ENCODE measurements at regions not wholly inside any gene's neighbourhood (a gene's known extent, or its start where the extent isn't known, plus 50 kb on each side); places are given as distances from the start of the nearest gene placed in this dataset.

DNA sequence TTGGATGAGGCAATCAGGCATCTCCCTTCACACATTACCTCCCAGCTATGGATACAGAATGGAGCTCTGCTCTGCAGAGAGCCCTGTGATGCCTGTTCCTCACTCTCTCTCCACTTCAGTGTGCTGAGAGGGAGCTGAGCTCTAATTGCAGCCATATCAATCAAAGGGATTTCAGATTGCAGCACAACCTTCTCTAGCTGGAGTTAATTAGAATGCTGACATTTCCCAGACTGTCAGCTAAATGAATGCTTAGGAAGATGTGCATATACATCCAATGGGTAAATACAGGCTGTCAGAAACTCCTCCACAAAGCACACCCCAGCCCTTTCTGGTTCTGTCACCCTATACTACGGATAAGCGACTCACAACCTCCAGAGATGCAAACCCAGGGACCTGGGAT is 402.6 kb downstream of the EIPR1 start:
- no peak for DNase-seq

DNA sequence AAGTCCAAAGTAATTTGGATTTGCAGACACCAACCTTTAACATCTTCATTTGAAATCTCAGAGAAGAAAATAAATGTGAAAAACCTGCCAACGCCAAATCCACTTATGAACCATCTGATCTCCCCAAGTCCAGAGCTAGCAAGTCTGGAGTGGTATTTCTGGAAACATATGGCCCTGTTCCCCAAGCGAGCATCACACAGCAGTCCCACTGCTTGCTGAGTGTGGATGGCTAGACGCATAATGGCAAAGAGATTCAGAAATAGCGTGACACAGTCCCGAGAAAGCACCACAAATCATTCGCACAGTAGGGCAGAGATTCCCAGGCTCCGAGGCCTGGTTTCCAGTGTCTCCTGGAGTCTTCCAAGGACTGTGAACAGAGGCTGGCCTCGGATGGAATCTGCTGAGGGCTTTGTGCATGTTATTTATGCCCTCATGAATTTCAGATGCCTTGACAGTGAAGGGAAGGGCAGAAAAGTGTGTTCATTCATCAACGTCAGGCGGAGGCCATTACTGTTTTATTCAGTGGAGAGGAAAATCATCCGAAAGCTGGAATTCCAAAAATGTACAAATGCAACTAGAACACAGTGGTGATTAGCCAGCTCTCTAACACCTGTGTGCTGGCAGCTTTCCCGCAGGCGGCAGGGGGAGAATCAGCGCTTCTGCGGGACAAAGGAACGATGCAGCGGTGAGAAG is 417.0 kb downstream of the EIPR1 start:
- no peak for DNase-seq

DNA sequence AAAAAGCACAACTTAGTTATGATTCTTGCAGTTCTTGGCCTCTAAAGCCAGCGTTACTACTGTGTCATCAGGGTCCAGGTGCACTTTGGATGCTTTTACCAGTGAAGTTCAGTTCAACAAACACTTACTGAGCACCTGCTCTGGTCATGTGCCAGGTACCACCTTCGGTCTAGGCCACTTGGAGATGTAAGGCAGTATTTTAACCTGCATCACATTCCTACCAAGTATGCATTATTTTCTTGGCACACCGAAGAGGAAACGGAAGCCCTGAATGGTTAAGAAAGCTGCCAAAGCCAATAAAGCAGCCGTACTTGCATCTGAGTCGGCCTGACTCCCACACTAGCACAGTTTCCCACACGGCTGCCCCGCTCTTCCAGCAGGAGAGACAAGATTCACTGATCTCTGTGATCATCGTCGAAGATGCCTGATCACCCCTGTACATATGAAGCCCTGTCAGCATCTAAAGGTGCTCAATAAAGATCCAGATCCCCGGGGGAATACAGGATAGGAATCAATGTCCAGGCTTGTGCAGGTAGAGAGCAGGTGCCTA is 427.1 kb downstream of the EIPR1 start:
- no peak for DNase-seq

DNA sequence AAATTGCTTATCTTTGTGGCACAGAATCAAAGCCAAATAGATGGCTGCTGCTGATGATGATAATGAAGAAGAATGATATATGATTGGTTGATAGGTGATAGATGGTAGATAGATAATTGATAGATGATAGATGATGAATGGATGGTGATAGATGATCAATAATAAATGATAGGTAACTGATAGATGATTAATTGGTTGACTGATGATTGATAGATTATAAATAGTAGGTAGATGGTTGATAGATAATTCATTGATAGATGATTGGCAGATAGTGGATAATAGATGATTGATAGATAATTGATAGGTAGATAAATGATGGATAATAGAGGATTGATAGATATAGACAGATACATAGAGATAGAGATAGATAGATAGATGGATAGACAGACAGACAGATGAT is 430.2 kb downstream of the EIPR1 start:
- DNase-seq: no peak

DNA sequence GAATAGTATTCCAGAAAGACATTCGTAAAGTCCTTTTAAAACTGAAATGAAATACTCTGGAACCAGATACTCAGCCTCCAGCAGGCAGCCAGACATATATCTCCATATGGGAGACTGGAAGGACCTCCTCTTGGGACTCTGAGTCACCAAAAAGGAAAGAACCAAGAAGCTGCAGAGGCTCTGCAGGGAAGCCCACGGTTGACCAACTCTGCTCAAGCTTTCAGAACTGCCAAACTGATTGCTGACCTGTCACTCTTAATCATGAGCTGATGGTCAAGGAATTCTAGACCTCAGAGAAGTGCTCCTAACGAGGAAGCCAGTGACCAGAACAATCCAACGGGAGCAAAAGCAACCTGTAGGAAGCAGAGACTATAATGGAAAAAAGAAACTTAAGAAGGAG is 434.7 kb downstream of the EIPR1 start:
- no peak for DNase-seq

DNA sequence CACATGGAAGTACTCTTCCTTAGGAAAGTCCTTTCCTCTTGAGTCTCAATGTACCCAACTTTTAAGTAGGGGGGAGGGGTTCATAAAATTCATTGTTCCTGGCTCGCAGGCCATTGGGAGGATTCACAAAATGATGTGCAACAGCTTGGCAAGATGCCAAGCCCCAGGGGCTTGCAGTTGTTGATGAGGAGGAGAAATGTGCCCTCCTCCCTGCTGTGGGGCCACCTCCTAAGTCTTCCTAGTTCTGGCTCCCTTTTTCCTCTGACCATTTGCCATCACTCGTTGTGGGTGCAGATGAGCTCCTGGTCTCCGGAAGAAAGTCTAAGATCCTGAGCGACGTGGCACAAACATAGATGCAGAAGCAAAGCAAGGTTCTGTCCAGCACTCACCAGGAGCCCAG is 435.4 kb downstream of the EIPR1 start:
- no peak for DNase-seq

DNA sequence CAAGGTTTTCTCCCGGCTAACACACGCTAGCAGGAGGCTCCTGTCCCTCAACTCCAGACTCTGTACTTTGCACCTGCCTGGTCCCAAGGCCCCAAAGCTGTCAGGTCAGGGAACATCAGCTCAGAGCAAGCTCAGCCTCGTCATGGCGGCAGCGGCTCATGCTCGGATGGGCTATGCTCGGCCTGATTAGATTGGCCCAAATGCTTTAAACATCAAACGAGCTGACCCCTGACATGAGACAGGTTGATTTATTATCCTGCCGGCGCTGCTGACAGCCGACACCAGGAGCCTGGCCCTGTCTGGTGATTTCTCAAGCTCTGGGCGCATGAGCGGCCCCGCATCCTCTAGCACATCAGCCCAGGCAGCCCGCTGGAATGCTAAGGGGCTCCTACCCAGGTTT is 436.4 kb downstream of the EIPR1 start:
- DNase-seq: no peak

DNA sequence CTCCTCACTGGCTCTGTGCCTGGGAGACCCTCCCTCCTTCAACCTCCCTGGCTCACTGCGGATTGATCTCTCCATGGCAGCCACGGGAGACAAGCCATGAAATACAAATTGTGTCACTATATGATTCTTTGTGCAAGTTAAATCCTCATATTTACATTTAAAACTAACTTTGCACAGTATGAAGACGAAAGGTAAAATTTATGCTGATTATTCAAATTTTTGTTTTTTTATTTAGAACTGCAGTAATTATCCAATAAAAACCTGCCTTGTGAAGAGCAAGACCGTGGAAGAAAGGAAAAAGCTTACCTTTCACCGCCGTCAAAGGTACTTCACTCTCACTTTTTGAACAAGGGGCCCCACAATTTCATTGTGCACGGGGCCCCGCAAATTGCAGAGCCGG is 436.9 kb downstream of the EIPR1 start:
- DNase-seq: no peak

DNA sequence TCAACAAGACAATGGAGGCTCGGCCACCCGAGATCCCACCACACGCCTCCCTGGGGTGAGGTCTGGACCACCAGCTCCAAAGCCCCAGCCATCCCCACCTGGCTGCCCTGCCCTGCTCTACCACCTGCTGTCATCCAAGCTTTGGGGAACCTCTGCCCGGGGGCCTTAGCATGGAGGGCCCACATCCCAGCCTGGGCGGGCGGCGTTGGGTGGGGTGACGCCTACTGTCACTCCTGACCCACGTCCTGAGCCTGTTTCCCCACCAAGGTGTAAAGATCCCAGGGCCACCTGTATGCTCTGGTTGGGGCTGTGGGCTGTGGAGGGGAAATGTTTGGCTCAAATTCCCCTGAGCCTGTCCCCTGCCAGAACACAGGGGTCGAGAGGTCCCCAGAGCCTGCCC is 437.6 kb downstream of the EIPR1 start:
- no peak for DNase-seq

DNA sequence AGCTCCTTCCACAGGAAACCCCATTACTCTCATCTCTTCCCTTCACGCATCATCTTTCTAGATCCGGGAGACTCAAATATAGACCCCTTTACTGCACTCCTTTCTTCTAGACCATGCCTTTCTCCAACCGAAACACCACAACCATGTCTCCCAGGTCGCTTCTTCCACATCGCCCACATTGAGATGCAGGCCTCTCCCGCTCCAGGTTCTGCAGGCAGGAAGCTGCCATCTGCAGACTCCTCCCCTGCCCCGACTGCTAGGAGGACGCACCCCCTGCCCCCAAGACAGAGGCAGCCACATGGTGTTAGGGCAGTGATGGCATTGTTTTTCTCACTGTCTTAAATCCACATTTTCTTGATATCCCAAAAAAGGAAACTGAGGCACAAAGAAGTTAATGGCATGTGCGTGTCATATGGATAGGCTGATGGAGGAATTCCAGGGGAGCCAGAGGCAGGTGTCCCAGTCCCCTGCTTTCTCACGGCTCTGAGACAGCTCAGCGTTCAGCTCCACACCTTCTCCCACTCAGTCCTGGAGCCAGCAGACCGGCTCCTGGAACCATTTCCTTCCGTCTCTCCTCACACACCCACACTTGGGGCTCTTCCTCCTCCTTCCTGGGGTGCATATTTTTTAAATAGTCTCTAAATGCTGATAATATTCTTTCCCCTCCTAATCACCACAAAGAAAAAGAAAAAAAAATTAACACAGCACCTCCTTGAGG is 438.4 kb downstream of the EIPR1 start:
- DNase-seq: no peak

DNA sequence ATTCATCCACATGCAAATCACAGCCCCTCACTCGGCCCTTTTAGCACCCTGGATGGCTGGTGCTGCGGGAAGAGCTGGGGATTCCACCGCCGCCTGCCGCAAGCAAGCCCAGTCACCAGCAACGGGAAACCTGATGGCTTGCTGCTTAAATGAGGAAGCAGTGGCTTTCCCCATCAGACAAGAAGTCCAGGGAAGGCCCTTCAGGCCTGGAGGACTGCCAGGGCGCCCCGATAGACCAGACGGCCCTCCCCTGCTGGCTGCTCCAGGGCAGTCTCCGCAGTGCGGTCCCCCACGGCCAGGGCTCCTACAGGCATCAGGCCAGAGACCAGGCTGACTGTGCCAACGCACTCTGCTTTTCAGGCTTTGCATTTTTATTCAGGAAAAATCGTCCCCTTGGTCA is 439.1 kb downstream of the EIPR1 start:
- DNase-seq: no peak

DNA sequence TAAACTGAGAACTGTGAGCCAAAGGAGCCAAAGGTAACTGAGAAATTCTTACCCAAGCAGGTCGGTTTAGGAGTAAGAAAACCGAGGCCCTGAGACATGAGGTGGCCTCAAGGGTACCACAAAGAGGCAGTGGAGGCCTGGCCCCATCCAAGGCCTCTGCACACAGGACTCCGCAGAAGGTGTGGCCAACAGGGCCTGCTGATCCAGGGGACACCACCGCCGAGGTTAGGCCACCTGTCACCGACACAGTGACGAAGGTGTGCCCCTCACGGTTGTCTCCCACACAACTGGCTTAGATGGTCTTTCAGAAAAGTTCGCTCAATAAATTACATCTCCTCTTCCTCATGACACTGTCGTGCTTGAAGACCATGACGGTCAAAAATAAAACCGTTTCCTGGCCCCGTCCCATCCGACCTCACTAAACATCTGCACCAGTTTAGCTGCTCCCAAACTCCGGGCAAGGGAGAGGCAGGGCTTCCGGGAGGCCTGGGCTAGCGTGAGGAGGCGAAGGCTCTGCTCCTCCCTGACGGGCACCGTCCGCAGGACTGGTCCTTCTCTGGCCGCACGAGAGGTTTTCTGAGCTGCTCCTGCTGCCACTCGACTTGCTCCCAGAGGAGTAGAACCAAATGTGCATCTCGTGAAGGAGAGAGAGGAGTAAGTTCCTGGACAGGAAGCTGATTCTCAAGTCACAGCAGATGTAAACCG is 442.0 kb downstream of the EIPR1 start:
- DNase-seq: no peak

DNA sequence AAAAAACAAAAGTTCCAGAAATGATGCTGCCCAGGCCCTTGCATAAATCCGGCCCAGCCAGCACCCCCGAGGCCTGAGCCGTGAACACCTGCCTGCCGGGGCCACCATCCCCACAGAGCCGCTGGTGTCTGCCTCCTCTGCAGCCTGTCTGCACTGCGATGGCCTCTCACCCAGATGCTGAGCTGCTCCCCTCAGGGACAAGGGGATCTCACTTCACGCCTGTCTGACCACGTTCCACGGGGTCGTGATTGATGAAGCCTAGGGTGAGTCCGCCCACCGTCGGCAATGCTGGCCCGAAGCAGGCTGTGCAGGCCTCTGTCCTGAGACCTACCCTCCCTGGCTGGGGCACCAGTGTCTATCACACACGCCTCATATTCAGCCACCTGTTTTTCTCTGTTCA is 444.2 kb downstream of the EIPR1 start:
- no peak for DNase-seq

DNA sequence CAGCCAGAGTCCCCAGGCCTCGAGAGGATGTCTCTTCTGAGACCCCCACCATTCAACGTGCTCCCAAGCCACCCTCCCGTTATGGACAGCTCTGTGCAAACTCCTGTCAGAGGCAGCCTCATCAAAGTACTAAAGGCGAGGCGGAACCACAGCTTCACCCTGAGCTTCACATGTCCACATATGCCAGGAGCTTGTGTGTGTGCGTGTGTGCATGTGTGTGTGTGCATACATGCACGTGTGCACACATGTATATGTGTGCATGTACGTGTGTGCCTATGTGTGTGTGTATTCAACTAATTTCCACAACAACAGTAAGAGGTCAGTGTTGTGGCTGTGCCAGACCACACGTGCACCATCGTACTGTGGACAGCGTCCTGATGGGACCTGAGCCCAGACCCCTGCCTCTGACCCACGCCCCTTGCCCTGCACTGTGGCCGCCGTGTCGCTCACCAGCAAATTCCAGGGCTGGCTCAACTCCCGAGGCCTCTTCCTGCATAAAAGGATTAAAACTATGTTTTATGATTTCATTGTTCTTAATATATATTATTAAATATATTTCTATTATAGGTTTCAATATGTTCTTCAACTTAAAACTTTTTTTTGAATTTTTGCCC is 444.8 kb downstream of the EIPR1 start:
- DNase-seq: no peak

DNA sequence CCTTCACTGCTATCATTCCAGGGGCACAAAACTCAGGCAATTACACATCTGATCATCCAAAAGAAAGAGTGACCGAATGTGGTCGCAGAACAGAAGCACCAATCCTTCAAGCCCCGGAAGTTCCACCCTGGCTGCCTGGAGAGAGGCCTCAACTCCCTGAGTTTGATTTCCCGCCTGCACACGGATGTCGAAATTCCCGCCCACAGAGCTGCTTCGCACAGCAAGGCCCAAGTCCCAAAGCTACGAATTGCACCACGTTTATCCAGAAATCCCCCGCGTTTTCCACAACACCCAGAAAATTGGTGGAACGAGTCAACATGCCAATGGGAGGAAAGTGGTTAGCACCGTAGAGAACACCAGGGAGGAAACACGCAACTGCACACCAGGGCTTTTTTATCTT is 445.4 kb downstream of the EIPR1 start:
- DNase-seq: no peak

DNA sequence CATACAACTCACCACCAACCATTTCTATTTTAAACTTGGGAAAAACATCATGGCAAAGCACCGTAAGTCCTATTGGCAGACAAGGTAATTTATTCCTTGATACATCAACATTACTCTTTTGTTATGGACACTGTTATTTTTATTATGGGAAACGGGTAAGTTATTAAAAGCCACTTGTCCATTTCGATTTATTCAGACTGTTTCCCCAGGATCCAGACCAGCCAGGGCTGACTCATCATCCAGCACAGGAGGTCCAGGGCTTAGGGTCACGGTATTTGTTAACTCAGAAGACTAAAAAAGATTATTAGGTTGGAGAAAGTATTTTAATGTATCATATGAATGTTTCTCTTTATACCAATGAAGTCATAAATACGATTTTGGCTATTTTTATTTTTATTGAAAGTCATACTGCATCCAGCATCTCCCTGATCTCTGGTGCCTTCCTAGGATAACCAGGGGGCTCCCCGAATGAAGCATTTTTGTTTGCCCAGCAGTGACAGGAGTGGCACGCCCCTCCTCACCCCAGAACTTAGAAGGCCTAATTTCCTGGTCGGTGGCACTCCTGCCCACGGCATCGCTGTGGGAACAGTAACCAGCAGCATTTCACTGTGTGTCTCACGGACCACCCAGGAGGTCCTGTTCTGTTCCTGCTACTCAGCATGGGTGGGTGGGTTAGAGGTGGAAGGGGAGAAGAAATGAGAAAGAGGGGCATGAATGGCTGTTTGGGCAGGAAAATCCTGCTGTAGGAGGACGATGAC is 446.1 kb downstream of the EIPR1 start:
- DNase-seq: no peak

DNA sequence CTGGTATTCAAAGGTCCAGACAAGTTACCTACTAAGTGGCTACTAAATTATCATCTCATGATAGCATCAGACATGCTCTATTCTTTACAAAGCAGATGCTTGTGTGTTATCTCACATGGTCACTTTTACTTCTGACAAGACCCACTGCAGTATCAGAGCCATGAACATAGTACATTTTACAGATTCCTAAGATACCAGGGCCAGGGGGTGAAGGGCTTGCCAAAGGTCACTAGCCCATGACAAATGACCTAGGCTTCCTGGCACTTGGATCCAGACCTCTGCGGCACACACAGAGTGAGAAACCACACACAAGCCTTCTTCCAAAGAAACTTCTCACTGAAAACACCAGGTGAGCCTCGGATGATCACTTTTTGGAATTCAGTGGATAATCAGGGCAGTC is 446.8 kb downstream of the EIPR1 start:
- DNase-seq: no peak

DNA sequence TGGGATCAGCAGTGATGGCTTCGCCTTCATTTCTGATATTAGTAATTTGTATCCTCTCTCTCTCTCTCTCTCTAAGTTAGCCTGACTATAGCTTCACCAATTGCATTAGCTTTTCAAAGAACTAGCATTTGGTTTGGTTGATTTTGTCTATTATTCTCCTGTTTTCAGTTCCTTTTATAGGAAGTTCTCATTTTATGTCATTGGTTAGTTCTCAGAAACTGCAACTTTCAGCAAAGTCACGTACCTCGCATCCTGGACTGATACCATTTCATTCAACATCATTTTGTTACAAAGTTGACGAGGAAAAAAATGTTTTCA is 450.8 kb downstream of the EIPR1 start:
- DNase-seq: no peak

DNA sequence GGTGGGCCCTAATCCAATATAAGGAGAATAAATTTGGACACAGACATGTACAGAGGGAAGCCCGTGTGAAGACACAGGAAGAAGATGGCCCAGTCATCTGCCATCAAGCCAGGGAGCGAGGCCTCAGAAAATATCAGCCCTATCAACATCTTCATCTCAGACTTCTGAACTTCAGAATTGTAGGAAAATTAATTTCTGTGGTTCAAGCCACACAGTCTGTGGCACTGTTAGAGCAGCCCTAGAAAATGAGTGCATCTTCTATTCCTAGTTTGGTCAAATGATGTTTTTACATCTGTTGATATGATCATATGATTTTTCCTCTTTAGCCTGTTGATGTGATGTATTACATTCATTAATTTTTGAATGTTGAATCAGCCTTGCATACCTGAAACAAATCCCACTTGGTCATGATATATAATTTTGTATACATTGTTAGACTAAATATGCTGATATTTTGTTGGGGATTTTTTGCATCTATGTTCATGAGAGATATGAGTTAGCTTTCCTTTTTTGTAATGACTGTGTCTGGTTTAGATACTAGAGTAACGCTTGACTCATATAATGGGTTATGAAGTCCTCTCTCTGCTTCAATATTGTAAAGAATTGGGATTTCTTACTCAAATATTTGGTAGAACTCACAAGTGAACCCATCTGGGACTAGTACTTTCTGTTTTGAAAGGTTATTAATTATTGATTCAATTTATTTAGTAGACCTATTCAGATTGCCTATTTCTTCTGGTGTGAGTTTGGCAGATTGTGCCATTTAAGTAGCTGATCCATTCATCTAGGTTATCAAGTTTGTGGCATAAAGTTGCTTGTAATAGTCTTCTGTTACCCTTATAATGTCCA is 451.4 kb downstream of the EIPR1 start:
- no peak for DNase-seq

DNA sequence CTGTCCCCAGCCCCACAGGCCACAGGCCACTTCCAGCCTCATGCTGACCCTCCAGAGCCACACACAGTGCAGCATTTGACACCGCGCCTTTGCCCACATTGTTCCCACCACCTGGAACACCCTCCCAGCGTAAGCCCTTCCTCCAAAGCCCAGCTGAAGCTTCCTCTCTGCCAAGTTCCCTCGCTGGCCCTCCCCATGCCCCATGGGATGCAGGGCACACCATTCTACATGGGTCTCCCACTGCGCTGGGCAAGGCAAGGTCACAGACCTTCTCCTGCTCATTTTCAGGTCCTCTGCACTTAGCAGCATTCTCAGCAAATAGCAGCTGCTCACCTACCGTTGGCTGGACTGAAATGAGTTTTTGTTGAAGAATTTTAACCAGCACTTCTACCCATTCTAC is 455.5 kb downstream of the EIPR1 start:
- DNase-seq: no peak

DNA sequence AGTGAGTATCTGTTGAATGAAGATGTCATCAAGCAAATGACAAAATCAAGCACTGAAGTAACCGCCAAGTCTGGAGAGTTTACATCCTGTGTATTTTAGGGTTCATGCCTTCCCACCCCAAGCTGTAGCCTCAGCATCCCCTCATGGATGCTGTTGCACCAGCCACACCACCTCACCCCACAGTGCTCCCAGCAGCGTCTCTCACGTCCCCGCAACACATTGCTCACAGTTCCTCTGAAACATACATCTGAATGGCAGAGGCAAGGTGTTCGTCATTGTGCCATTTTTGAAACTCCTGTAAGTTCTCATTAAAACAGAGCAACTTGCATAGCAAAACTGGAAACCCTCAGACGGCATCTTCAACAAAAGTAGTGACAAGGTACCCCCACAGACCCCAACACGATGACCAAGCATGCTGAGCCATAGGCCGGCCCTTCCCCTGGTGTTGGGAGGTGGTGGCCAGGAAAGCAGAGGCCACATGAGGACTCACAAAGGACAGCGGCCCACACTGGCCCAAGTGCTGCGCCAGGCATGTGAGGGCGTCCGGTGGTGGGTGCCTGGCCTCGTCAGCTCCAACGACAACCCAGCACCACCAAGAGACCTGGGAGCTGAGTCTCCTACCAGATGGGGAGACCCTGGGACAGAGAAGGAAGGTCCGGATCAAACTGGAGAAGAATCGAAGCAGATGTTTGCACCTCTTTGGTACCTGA is 456.5 kb downstream of the EIPR1 start:
- no peak for DNase-seq

All from fibroblast of skin of right biceps (primary cell).